ENCODE measurements at regions not wholly inside any gene's neighbourhood (a gene's known extent, or its start where the extent isn't known, plus 50 kb on each side); places are given as distances from the start of the nearest gene placed in this dataset.

GRCh38 chr4:97003715-97004114, 1139.6 kb downstream of the STPG2 start:
- H3K36me3 ChIP-seq (replicated peaks in 1 of 2; ENCODE audit: control extremely low read depth in 1 of 2, control insufficient read depth in 1 of 2, extremely low read depth in 1 of 2, insufficient read depth in 2 of 2, low read length in 1 of 2) = no peaks in the 10 kb centered on the region
- H3K27me3 ChIP-seq (replicated peaks in 1 of 4; ENCODE audit: control extremely low read depth in 1 of 4, control insufficient read depth in 3 of 4, insufficient read depth in 4 of 4, low read length in 3 of 4) = no peaks in the 10 kb centered on the region
- H3K79me2 ChIP-seq (ENCODE audit: control insufficient read depth, insufficient read depth, low read length) = no peaks in the 10 kb centered on the region
- no peaks in the 10 kb centered on the region for H3K9me3 Mint-ChIP-seq (ENCODE audit: insufficient read depth)
- no peak for DNase-seq
- H3K4me1 ChIP-seq (ENCODE audit: control insufficient read depth in 2 of 2, insufficient read depth in 2 of 2, low read length in 2 of 2) = no peaks in the 10 kb centered on the region
- no peaks in the 10 kb centered on the region for H3K4me1 Mint-ChIP-seq
- no peak for ATAC-seq (ENCODE audit: low read depth)
- no peak overlapping the region for H3K27ac Mint-ChIP-seq
- POLR2A ChIA-PET = no interaction called here
- CTCF ChIA-PET = no interaction called here
- H3K9ac ChIP-seq (ENCODE audit: low read length) = no peak overlapping the region
- no peak overlapping the region for H3K4me3 ChIP-seq (ENCODE audit: control extremely low read depth in 1 of 5, extremely low read depth in 1 of 5, insufficient read depth in 1 of 5, low read depth in 2 of 5, low read length in 4 of 5)
- no peaks in the 10 kb centered on the region for H3K27me3 Mint-ChIP-seq
- H3K27ac ChIP-seq (ENCODE audit: low read length in 2 of 2) = no peak overlapping the region
- no peak overlapping the region for H3K4me3 Mint-ChIP-seq
- no peak overlapping the region for H3K4me2 ChIP-seq (replicated peaks; ENCODE audit: low read depth, low read length, poor library complexity, severe bottlenecking)
- TF ChIP-seq CTCF (IDR thresholded peaks at IDR 0.05) (no peak), EZH2 (IDR thresholded peaks at IDR 0.05; ENCODE audit: borderline replicate concordance, insufficient read depth, low read depth, low read length, poor library complexity, severe bottlenecking) (no peak)
- intact Hi-C loops (cut with micrococcal nuclease) = no loop called here
- H3K9me3 ChIP-seq (ENCODE audit: control extremely low read depth in 1 of 3, control insufficient read depth in 2 of 3, insufficient read depth in 1 of 3, low read length in 2 of 3) = no peaks in the 10 kb centered on the region
- H4K20me1 ChIP-seq (ENCODE audit: control insufficient read depth, insufficient read depth, low read length, poor library complexity, severe bottlenecking) = no peaks in the 10 kb centered on the region
- H2AFZ ChIP-seq (ENCODE audit: insufficient read depth, low read depth, low read length, poor library complexity, severe bottlenecking) = no peak overlapping the region

GRCh38 chr4:97013309-97013708, 1130.0 kb downstream of the STPG2 start:
- Histone ChIP-seq H3K9me3 (ENCODE audit: control extremely low read depth in 1 of 3, control insufficient read depth in 2 of 3, insufficient read depth in 1 of 3, low read length in 2 of 3) (no peaks in the 10 kb centered on the region), H3K36me3 (replicated peaks in 1 of 2; ENCODE audit: control extremely low read depth in 1 of 2, control insufficient read depth in 1 of 2, extremely low read depth in 1 of 2, insufficient read depth in 2 of 2, low read length in 1 of 2) (no peaks in the 10 kb centered on the region), H3K4me3 (ENCODE audit: control extremely low read depth in 1 of 5, extremely low read depth in 1 of 5, insufficient read depth in 1 of 5, low read depth in 2 of 5, low read length in 4 of 5) (no peak overlapping the region), H3K4me2 (replicated peaks; ENCODE audit: low read depth, low read length, poor library complexity, severe bottlenecking) (no peak overlapping the region), H3K27me3 (replicated peaks in 1 of 4; ENCODE audit: control extremely low read depth in 1 of 4, control insufficient read depth in 3 of 4, insufficient read depth in 4 of 4, low read length in 3 of 4) (no peaks in the 10 kb centered on the region), H3K4me1 (ENCODE audit: control insufficient read depth in 2 of 2, insufficient read depth in 2 of 2, low read length in 2 of 2) (no peaks in the 10 kb centered on the region), H4K20me1 (ENCODE audit: control insufficient read depth, insufficient read depth, low read length, poor library complexity, severe bottlenecking) (no peaks in the 10 kb centered on the region), H2AFZ (ENCODE audit: insufficient read depth, low read depth, low read length, poor library complexity, severe bottlenecking) (no peak overlapping the region), H3K9ac (ENCODE audit: low read length) (no peak overlapping the region), H3K27ac (ENCODE audit: low read length in 2 of 2) (no peak overlapping the region), H3K79me2 (ENCODE audit: control insufficient read depth, insufficient read depth, low read length) (no peaks in the 10 kb centered on the region)
- DNase-seq (no peak), ATAC-seq (ENCODE audit: low read depth) (no peak)
- no CpG with 5 or more reads among the region's 3 CpGs for WGBS (ENCODE audit: insufficient coverage)
- ChIA-PET CTCF (no interaction called here), POLR2A (no interaction called here)
- Mint-ChIP-seq H3K27ac (no peak overlapping the region), H3K4me1 (no peaks in the 10 kb centered on the region), H3K4me3 (no peak overlapping the region), H3K9me3 (ENCODE audit: insufficient read depth) (peaks cover 3% of the 10 kb centered on the region), H3K27me3 (no peaks in the 10 kb centered on the region)
- intact Hi-C loops (cut with micrococcal nuclease) = no loop called here
- TF ChIP-seq CTCF (IDR thresholded peaks at IDR 0.05) (no peak), EZH2 (IDR thresholded peaks at IDR 0.05; ENCODE audit: borderline replicate concordance, insufficient read depth, low read depth, low read length, poor library complexity, severe bottlenecking) (no peak)
